Trophoblast cell (in vitro differentiated cells and primary cell): ENCODE measurements at regions not wholly inside any gene's neighbourhood (a gene's known extent, or its start where the extent isn't known, plus 50 kb on each side); places are given as distances from the start of the nearest gene placed in this dataset.

Source experiments
- DNase-seq, 2 donors: peaks; one replicate each; pipeline ENCODE4 v3.0.0-alpha.2; 2016
- H2AFZ ChIP-seq: 2 replicates; pipeline ENCODE4 v1.6.1; 2013; ENCODE audit warnings: low read length, moderate library complexity, mild to moderate bottlenecking; ENCODE audit not compliant: insufficient read depth, poor library complexity
- H2AK5ac ChIP-seq: 2 replicates; pipeline ENCODE4 v1.6.1; 2013; ENCODE audit warnings: mild to moderate bottlenecking, low read length
- H2BK120ac ChIP-seq: 2 replicates; pipeline ENCODE4 v1.6.1; 2013; ENCODE audit warnings: low read length, mild to moderate bottlenecking, moderate library complexity; ENCODE audit not compliant: insufficient read depth, poor library complexity
- H2BK12ac ChIP-seq: 2 replicates; pipeline ENCODE4 v1.6.1; 2013; ENCODE audit warnings: mild to moderate bottlenecking, low read length, moderate library complexity
- H2BK5ac ChIP-seq: 2 replicates; pipeline ENCODE4 v1.6.1; 2013; ENCODE audit warnings: low read length, low read depth, moderate library complexity, mild to moderate bottlenecking; ENCODE audit not compliant: poor library complexity
- H3K14ac ChIP-seq: 2 replicates; pipeline ENCODE4 v1.6.1; 2013; ENCODE audit warnings: mild to moderate bottlenecking, low read length
- H3K18ac ChIP-seq: 2 replicates; pipeline ENCODE4 v1.6.1; 2013; ENCODE audit warnings: mild to moderate bottlenecking, low read length
- H3K23ac ChIP-seq: 2 replicates; pipeline ENCODE4 v1.6.1; 2013; ENCODE audit warnings: low read length
- H3K27ac ChIP-seq: 2 replicates; pipeline ENCODE4 v1.5.1; 2013; ENCODE audit warnings: low read depth, mild to moderate bottlenecking, inconsistent platforms, low read length, moderate library complexity
- H3K27me3 ChIP-seq: 2 replicates; pipeline ENCODE4 v1.6.1; 2013; ENCODE audit warnings: inconsistent platforms, mild to moderate bottlenecking, low read length, moderate library complexity; ENCODE audit not compliant: insufficient read depth
- H3K36me3 ChIP-seq, 2 experiments: 1 replicate in 1 of 2; 2 replicates in 1 of 2; pipeline ENCODE4 v1.6.1; 2013; ENCODE audit warnings: low read length in 2 of 2, mild to moderate bottlenecking in 2 of 2, moderate library complexity in 1 of 2; ENCODE audit not compliant: insufficient read depth in 2 of 2, control insufficient read depth in 1 of 2
- H3K4ac ChIP-seq: 2 replicates; pipeline ENCODE4 v1.6.1; 2013; ENCODE audit warnings: low read depth, mild to moderate bottlenecking, low read length, moderate library complexity
- H3K4me1 ChIP-seq, 2 experiments: 1 replicate in 1 of 2; 2 replicates in 1 of 2; pipeline ENCODE4 v1.6.1; 2013; ENCODE audit warnings: low read length in 2 of 2, mild to moderate bottlenecking in 2 of 2, moderate library complexity in 1 of 2; ENCODE audit not compliant: insufficient read depth in 2 of 2, control insufficient read depth in 1 of 2
- H3K4me2 ChIP-seq: 2 replicates; pipeline ENCODE4 v1.6.1; 2013; ENCODE audit warnings: inconsistent platforms, mild to moderate bottlenecking, low read length, moderate library complexity
- H3K4me3 ChIP-seq: 2 replicates; pipeline ENCODE4 v1.5.1; 2013; ENCODE audit warnings: mild to moderate bottlenecking, low read depth, low read length, inconsistent platforms
- H3K79me1 ChIP-seq: one replicate; pipeline ENCODE4 v1.6.1; 2013; ENCODE audit warnings: low read length
- H3K79me2 ChIP-seq: 2 replicates; pipeline ENCODE4 v1.6.1; 2013; ENCODE audit warnings: low read length, mild to moderate bottlenecking; ENCODE audit not compliant: control insufficient read depth, insufficient read depth, poor library complexity
- H3K9ac ChIP-seq: 2 replicates; pipeline ENCODE4 v1.6.1; 2013; ENCODE audit warnings: mild to moderate bottlenecking, low read length
- H3K9me3 ChIP-seq: 2 replicates; pipeline ENCODE4 v1.6.1; 2013; ENCODE audit warnings: low read depth, mild to moderate bottlenecking, control low read depth, inconsistent platforms, low read length; ENCODE audit not compliant: insufficient read depth
- H4K12ac ChIP-seq: 2 replicates; pipeline ENCODE4 v1.6.1; 2013; ENCODE audit warnings: low read depth, mild to moderate bottlenecking, low read length, moderate library complexity
- H4K8ac ChIP-seq: 2 replicates; pipeline ENCODE4 v1.6.1; 2013; ENCODE audit warnings: low read depth, mild to moderate bottlenecking, low read length, moderate library complexity
- H4K91ac ChIP-seq: one replicate; pipeline ENCODE4 v1.6.1; 2013; ENCODE audit warnings: low read depth, mild to moderate bottlenecking, low read length, moderate library complexity
- WGBS: extraction: QIAGEN DNeasy Blood & Tissue Kit; methylation state at CpG from one replicate; pipeline ENCODE4 v1.1.7; 2013; ENCODE audit warnings: missing lambda C conversion rate; ENCODE audit not compliant: insufficient read length, insufficient coverage; ENCODE audit errors: extremely low coverage; 5-methylcytosine and 5-hydroxymethylcytosine counted together

- H3K4me2 ChIP-seq: no peak overlapping the region
- H2BK5ac ChIP-seq: no peak overlapping the region
- no peak overlapping the region for H3K4ac ChIP-seq
- H3K9me3 ChIP-seq: no peaks in the 10 kb centered on the region
- H2AK5ac ChIP-seq: no peak overlapping the region
- no peaks in the 10 kb centered on the region for H3K79me1 ChIP-seq
- no peak overlapping the region for H3K23ac ChIP-seq
- no peak overlapping the region for H3K9ac ChIP-seq
- H2BK12ac ChIP-seq: no peak overlapping the region
- no peaks in the 10 kb centered on the region for H3K36me3 ChIP-seq
- H4K12ac ChIP-seq: no peak overlapping the region
- no peak overlapping the region for H3K4me3 ChIP-seq
- no peak overlapping the region for H3K14ac ChIP-seq
- no peak overlapping the region for H4K8ac ChIP-seq
- no peaks in the 10 kb centered on the region for H3K79me2 ChIP-seq
- no peak overlapping the region for H3K27ac ChIP-seq
- no peak overlapping the region for H3K18ac ChIP-seq
- no peak overlapping the region for H2AFZ ChIP-seq
- no peaks in the 10 kb centered on the region for H3K4me1 ChIP-seq
- no peak overlapping the region for H2BK120ac ChIP-seq
- WGBS: no CpG with 5 or more reads among the region's 1 CpG
- no peak for DNase-seq
- no peak overlapping the region for H4K91ac ChIP-seq
- no peaks in the 10 kb centered on the region for H3K27me3 ChIP-seq
Measured at GRCh38 chr4:89538886-89539285, 231.3 kb upstream of the GPRIN3 start.

- H3K23ac ChIP-seq: no peak overlapping the region
- H2AK5ac ChIP-seq: no peak overlapping the region
- no peak overlapping the region for H3K18ac ChIP-seq
- no peak for DNase-seq
- H3K9ac ChIP-seq: no peak overlapping the region
- H2BK12ac ChIP-seq: no peak overlapping the region
- H3K4me2 ChIP-seq: no peak overlapping the region
- no peaks in the 10 kb centered on the region for H3K4me1 ChIP-seq
- H3K79me2 ChIP-seq: no peaks in the 10 kb centered on the region
- no peak overlapping the region for H3K27ac ChIP-seq
- H4K8ac ChIP-seq: no peak overlapping the region
- no peak overlapping the region for H3K14ac ChIP-seq
- no peak overlapping the region for H3K4me3 ChIP-seq
- no peak overlapping the region for H3K4ac ChIP-seq
- no peak overlapping the region for H2BK5ac ChIP-seq
- H2AFZ ChIP-seq: no peak overlapping the region
- no peaks in the 10 kb centered on the region for H3K27me3 ChIP-seq
- H4K91ac ChIP-seq: no peak overlapping the region
- no peaks in the 10 kb centered on the region for H3K9me3 ChIP-seq
- no peak overlapping the region for H2BK120ac ChIP-seq
- no peaks in the 10 kb centered on the region for H3K79me1 ChIP-seq
- no peak overlapping the region for H4K12ac ChIP-seq
- no peaks in the 10 kb centered on the region for H3K36me3 ChIP-seq
Measured at GRCh38 chr4:89538171-89538570, 230.6 kb upstream of the GPRIN3 start.

DNA sequence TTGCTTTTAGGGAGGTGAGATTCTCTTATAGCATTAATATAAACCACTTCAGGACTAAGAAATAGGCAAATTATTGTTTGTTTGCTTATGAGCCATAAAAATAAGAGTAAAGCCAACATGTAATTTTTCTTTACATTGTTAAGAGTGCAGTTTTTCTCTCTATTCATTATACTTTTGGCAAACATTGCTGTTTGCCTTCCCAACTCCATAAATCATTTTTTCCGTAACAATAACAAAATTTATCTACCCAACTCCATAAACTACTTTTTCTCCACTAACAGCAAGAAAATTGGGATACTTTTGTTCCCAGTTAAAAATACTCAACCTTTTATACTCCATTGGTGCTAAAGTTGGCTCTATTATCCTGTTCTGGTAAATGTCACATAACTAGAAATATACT lies 229.7 kb upstream of the GPRIN3 start:
- no peaks in the 10 kb centered on the region for H3K79me2 ChIP-seq
- no peak overlapping the region for H4K12ac ChIP-seq
- no peaks in the 10 kb centered on the region for H3K27me3 ChIP-seq
- H3K4me3 ChIP-seq: no peak overlapping the region
- no peak overlapping the region for H3K27ac ChIP-seq
- no peaks in the 10 kb centered on the region for H3K9me3 ChIP-seq
- no peak overlapping the region for H4K8ac ChIP-seq
- H3K4me2 ChIP-seq: no peak overlapping the region
- H3K14ac ChIP-seq: no peak overlapping the region
- H3K79me1 ChIP-seq: no peaks in the 10 kb centered on the region
- no peaks in the 10 kb centered on the region for H3K36me3 ChIP-seq
- no peak overlapping the region for H3K18ac ChIP-seq
- no peak overlapping the region for H2AK5ac ChIP-seq
- DNase-seq: no peak
- no peak overlapping the region for H4K91ac ChIP-seq
- no peak overlapping the region for H3K9ac ChIP-seq
- no peak overlapping the region for H3K4ac ChIP-seq
- H3K23ac ChIP-seq: no peak overlapping the region
- no peak overlapping the region for H2AFZ ChIP-seq
- no peak overlapping the region for H2BK12ac ChIP-seq
- no peak overlapping the region for H2BK5ac ChIP-seq
- WGBS: 100% methylated on average over 1 of the region's 1 CpG
- H2BK120ac ChIP-seq: no peak overlapping the region
- H3K4me1 ChIP-seq: no peaks in the 10 kb centered on the region

DNA sequence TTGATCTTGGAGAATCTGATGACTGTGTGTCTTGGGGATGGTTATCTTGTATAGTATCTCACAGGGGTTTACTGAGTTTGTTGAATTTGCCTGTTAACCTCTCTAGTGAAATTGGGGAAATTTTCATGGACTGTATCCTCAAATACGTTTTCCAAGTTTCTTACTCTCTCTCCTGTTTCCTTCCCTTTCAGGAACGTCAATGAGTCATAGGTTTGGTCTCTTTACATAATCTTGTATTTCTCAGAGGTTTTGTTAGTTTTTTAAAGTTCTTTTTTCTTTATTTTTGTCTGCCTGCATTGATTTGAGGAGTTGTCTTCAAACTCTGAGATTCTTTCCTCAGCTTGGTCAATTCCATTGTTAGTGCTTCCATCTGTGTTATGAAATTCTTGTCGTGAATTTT lies 227.7 kb upstream of the GPRIN3 start:
- Histone ChIP-seq H4K12ac (no peak overlapping the region), H3K4me2 (no peak overlapping the region), H4K91ac (no peak overlapping the region), H2BK120ac (no peak overlapping the region), H3K18ac (no peak overlapping the region), H3K36me3 (no peaks in the 10 kb centered on the region), H3K23ac (no peak overlapping the region), H3K79me1 (no peaks in the 10 kb centered on the region), H4K8ac (no peak overlapping the region), H3K9me3 (no peaks in the 10 kb centered on the region), H3K4me1 (no peaks in the 10 kb centered on the region), H3K9ac (no peak overlapping the region), H2AFZ (no peak overlapping the region), H3K4me3 (no peak overlapping the region), H3K4ac (no peak overlapping the region), H2BK5ac (no peak overlapping the region), H2AK5ac (no peak overlapping the region), H3K27ac (no peak overlapping the region), H3K79me2 (no peaks in the 10 kb centered on the region), H2BK12ac (no peak overlapping the region), H3K27me3 (no peaks in the 10 kb centered on the region), H3K14ac (no peak overlapping the region)
- no peak for DNase-seq
- WGBS: no CpG with 5 or more reads among the region's 3 CpGs

- no peak overlapping the region for H4K12ac ChIP-seq
- no peaks in the 10 kb centered on the region for H3K4me1 ChIP-seq
Measured at GRCh38 chr4:89534356-89534755, 226.8 kb upstream of the GPRIN3 start.

More at GRCh38 chr4:89534356-89534755, 226.8 kb upstream of the GPRIN3 start:
- H3K27me3 ChIP-seq: no peaks in the 10 kb centered on the region
- H2AK5ac ChIP-seq: no peak overlapping the region
- H2AFZ ChIP-seq: no peak overlapping the region
- H3K27ac ChIP-seq: no peak overlapping the region
- no peak overlapping the region for H3K9ac ChIP-seq
- H2BK5ac ChIP-seq: no peak overlapping the region
- H3K9me3 ChIP-seq: no peaks in the 10 kb centered on the region
- no peak overlapping the region for H2BK12ac ChIP-seq
- no peak overlapping the region for H2BK120ac ChIP-seq
- no peak overlapping the region for H3K23ac ChIP-seq
- no peak overlapping the region for H4K91ac ChIP-seq
- no peaks in the 10 kb centered on the region for H3K36me3 ChIP-seq
- no peaks in the 10 kb centered on the region for H3K79me2 ChIP-seq
- no peak overlapping the region for H3K4me3 ChIP-seq
- H3K14ac ChIP-seq: no peak overlapping the region
- no peak overlapping the region for H3K4me2 ChIP-seq
- H4K8ac ChIP-seq: no peak overlapping the region
- no peak overlapping the region for H3K18ac ChIP-seq
- no peaks in the 10 kb centered on the region for H3K79me1 ChIP-seq
- H3K4ac ChIP-seq: no peak overlapping the region
- DNase-seq: no peak
